Osteoblast (primary cell): ENCODE measurements at regions not wholly inside any gene's neighbourhood (a gene's known extent, or its start where the extent isn't known, plus 50 kb on each side); places are given as distances from the start of the nearest gene placed in this dataset.

Experiments
- DNase-seq: peaks from one replicate; pipeline ENCODE4 v3.0.0; 2011; ENCODE audit warnings: low spot score, mixed read lengths; ENCODE audit not compliant: insufficient read length; ENCODE audit errors: missing footprints
- H2AFZ ChIP-seq: 2 replicates; pipeline ENCODE4 v1.6.0; 2011; ENCODE audit warnings: mild to moderate bottlenecking, low read length
- H3K27ac ChIP-seq: 2 replicates; pipeline ENCODE4 v1.5.1; 2011; ENCODE audit warnings: mild to moderate bottlenecking, low read depth, low read length, moderate library complexity
- H3K27me3 ChIP-seq: 2 replicates; pipeline ENCODE4 v1.6.0; 2012; ENCODE audit warnings: mild to moderate bottlenecking, control low read depth, inconsistent platforms, low read length, moderate library complexity; ENCODE audit not compliant: insufficient read depth
- H3K36me3 ChIP-seq: 2 replicates; pipeline ENCODE4 v1.5.1; 2011; ENCODE audit warnings: mild to moderate bottlenecking, low read length, control low read depth, moderate library complexity; ENCODE audit not compliant: insufficient read depth
- H3K4me1 ChIP-seq: 2 replicates; pipeline ENCODE4 v1.5.1; 2011; ENCODE audit warnings: mild to moderate bottlenecking, low read length, control low read depth, moderate library complexity; ENCODE audit not compliant: insufficient read depth
- H3K4me2 ChIP-seq: 2 replicates; pipeline ENCODE4 v1.6.0; 2011; ENCODE audit warnings: mild to moderate bottlenecking, low read length; ENCODE audit not compliant: insufficient read depth
- H3K4me3 ChIP-seq: fragments of 200-600 bp; sonication (generic); 3 replicates; pipeline ENCODE4 v1.5.1; 2012; ENCODE audit warnings: mild to moderate bottlenecking, low read length, inconsistent platforms; ENCODE audit not compliant: insufficient read depth
- H3K79me2 ChIP-seq: 2 replicates; pipeline ENCODE4 v1.6.0; 2012; ENCODE audit warnings: mild to moderate bottlenecking, low read length, control low read depth, inconsistent platforms; ENCODE audit not compliant: insufficient read depth
- H3K9me3 ChIP-seq: 2 replicates; pipeline ENCODE4 v1.5.1; 2011; ENCODE audit warnings: low read depth, low read length, control low read depth
- H4K20me1 ChIP-seq: 2 replicates; pipeline ENCODE4 v1.6.0; 2012; ENCODE audit warnings: mild to moderate bottlenecking, low read length, control low read depth; ENCODE audit not compliant: insufficient read depth
- TF ChIP-seq, protein P1 (sequence below): IDR thresholded peaks from 2 replicates; pipeline ENCODE4 v1.5.1; 2011; ENCODE audit warnings: mild to moderate bottlenecking, low read depth, low read length, moderate library complexity; ENCODE audit errors: extremely low read depth

DNA sequence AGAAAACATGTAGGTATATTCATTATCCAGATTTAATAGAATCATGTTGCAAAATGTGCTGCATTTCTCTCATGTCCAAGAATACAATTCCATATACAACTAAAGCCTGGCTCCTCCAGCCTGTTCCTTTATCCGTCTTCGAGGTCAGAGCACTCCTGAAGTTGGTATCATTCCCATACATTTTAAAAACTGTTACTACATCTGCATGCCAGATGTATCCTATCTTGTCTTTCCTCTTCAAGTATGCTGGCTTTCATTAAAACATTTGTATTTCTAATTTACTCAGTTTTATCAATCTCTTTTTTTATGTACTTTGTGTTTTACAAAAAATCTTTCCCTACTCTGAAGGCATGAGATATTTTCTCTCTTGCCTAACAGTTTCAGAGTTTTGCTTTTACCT, 536.6 kb upstream of the USP24 start:
- DNase-seq: no peak
- no peaks in the 10 kb centered on the region for H3K79me2 ChIP-seq

DNA sequence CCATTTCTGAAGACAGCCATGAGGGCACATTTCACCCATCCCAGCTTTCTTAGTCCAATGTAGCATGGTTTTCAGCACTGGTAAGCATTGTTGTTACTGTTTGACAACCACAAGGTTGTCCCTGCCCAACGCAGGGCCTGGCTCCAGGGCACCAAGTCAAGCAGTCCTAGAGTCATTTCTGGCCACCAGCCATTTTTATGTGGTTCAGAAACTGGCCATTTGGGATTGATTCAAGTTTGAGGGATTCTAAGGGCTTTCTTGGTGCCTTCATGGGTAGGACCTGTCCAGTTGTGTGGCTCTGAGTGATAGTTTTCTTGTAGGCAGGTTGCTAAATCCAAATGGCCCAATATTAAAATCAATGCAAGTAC, 535.4 kb upstream of the USP24 start:
- H2AFZ ChIP-seq: no peak overlapping the region
- H4K20me1 ChIP-seq: no peaks in the 10 kb centered on the region
- H3K27ac ChIP-seq: no peak overlapping the region
- no peaks in the 10 kb centered on the region for H3K4me1 ChIP-seq
- no peak for DNase-seq
- no peaks in the 10 kb centered on the region for H3K9me3 ChIP-seq
- H3K79me2 ChIP-seq: no peaks in the 10 kb centered on the region
- no peaks in the 10 kb centered on the region for H3K36me3 ChIP-seq
- no peak overlapping the region for H3K4me2 ChIP-seq
- no peaks in the 10 kb centered on the region for H3K27me3 ChIP-seq
- no peak overlapping the region for H3K4me3 ChIP-seq
- TF ChIP-seq, protein P1, sequence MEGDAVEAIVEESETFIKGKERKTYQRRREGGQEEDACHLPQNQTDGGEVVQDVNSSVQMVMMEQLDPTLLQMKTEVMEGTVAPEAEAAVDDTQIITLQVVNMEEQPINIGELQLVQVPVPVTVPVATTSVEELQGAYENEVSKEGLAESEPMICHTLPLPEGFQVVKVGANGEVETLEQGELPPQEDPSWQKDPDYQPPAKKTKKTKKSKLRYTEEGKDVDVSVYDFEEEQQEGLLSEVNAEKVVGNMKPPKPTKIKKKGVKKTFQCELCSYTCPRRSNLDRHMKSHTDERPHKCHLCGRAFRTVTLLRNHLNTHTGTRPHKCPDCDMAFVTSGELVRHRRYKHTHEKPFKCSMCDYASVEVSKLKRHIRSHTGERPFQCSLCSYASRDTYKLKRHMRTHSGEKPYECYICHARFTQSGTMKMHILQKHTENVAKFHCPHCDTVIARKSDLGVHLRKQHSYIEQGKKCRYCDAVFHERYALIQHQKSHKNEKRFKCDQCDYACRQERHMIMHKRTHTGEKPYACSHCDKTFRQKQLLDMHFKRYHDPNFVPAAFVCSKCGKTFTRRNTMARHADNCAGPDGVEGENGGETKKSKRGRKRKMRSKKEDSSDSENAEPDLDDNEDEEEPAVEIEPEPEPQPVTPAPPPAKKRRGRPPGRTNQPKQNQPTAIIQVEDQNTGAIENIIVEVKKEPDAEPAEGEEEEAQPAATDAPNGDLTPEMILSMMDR: no peak

More for the DNA sequence above, 536.6 kb upstream of the USP24 start:
- no peaks in the 10 kb centered on the region for H3K27me3 ChIP-seq
- H3K4me1 ChIP-seq: no peaks in the 10 kb centered on the region
- no peak overlapping the region for H3K4me2 ChIP-seq
- no peaks in the 10 kb centered on the region for H3K36me3 ChIP-seq
- TF ChIP-seq, protein P1: no peak
- no peak overlapping the region for H2AFZ ChIP-seq
- no peaks in the 10 kb centered on the region for H3K9me3 ChIP-seq
- no peak overlapping the region for H3K4me3 ChIP-seq
- no peak overlapping the region for H3K27ac ChIP-seq
- H4K20me1 ChIP-seq: no peaks in the 10 kb centered on the region

DNA sequence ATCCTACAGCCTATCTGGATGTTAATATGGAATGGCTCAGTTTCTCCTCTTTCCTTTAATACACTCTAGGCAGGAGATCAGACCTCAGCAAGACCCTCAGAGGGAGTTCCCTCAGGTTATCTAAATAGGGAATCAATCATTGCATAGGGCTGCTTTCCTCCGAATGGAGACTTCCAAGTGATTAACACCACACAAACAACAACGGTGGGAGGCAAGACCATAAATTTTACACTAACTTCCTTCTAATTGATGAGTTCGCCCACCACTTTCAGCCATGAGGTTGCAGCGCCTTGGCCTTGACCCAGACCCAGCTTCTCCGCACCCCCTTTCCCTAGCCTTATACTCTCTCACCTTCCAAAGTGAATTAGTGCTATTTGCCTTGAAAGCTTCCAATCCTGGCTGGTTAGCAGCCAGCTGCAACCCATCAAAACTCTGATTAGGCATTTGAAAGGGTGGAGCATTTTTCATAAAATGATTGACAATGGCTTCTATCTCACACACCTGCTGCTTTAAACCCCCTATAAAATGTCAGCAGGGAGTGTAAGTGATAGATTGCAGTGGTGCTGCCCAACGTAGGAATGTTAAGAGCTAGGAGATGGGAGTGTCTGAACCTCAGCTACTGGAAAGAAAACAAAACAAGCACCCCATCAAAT, 534.9 kb upstream of the USP24 start:
- Histone ChIP-seq H2AFZ (no peak overlapping the region), H3K79me2 (no peaks in the 10 kb centered on the region), H3K4me1 (no peaks in the 10 kb centered on the region), H3K4me2 (no peak overlapping the region), H3K9me3 (no peaks in the 10 kb centered on the region), H4K20me1 (no peaks in the 10 kb centered on the region), H3K4me3 (no peak overlapping the region), H3K36me3 (no peaks in the 10 kb centered on the region), H3K27me3 (no peaks in the 10 kb centered on the region), H3K27ac (no peak overlapping the region)
- no peak for DNase-seq
- TF ChIP-seq, protein P1: no peak

DNA sequence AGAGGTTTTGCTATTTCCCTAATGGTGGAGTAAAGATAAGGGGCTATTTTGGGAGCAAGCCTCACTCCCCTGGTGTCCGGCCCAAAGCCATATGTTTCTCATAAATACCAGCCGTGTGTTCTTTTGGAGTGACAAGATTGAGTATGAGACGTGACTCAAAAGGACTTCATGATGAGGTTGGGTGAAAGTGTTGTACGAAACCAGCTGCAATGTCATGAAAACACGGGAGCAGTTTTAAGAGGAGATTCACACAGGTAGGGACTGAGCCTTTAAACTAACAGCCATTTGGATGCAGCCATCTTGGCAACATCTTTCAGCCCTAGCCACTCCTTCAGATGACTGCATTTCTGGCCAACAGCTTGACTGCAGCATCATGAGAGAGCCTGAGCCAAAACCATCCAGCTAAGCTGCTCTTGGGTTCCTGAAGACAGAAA, 532.3 kb upstream of the USP24 start:
- TF ChIP-seq, protein P1: no peak
- no peak overlapping the region for H3K4me2 ChIP-seq
- H3K4me1 ChIP-seq: no peaks in the 10 kb centered on the region
- no peak overlapping the region for H3K27ac ChIP-seq
- H3K36me3 ChIP-seq: no peaks in the 10 kb centered on the region
- H3K4me3 ChIP-seq: no peak overlapping the region
- H3K79me2 ChIP-seq: no peaks in the 10 kb centered on the region
- no peaks in the 10 kb centered on the region for H4K20me1 ChIP-seq
- no peak for DNase-seq
- H2AFZ ChIP-seq: no peak overlapping the region
- H3K9me3 ChIP-seq: no peaks in the 10 kb centered on the region
- H3K27me3 ChIP-seq: no peaks in the 10 kb centered on the region
